Kidney (tissue), 13 donors: ENCODE measurements at regions not wholly inside any gene's neighbourhood (a gene's known extent, or its start where the extent isn't known, plus 50 kb on each side); places are given as distances from the start of the nearest gene placed in this dataset.
"Not testable (repeated sequence)": the region's sequence is repeated elsewhere in the genome, so short reads cannot be mapped to it uniquely, and the experiment has no call there.

Experiments used
- DNase-seq, 5 donors: peaks; one replicate each; pipeline ENCODE4 v3.0.0-alpha.2; 2013 to 2020
- FAIRE-seq: peaks from 2 replicates; lab custom pipeline; 2012; peaks lifted over from hg19 to GRCh38; lab: Jason Lieb, UNC
- H3K27ac ChIP-seq, 2 donors: one replicate each; pipeline ENCODE4 v1.7.0; 2013; ENCODE audit warnings: low read depth in 2 of 2, low read length in 2 of 2, inconsistent platforms in 1 of 2
- H3K27me3 ChIP-seq: one replicate; pipeline ENCODE4 v1.7.1; 2013; ENCODE audit warnings: low read length, inconsistent platforms; ENCODE audit not compliant: control insufficient read depth, insufficient read depth
- H3K36me3 ChIP-seq, 3 donors: one replicate each; pipeline versions ENCODE4 v1.7.0 to v1.7.1; 2013; ENCODE audit warnings: low read length in 3 of 3, control low read depth in 1 of 3, inconsistent platforms in 1 of 3; ENCODE audit not compliant: insufficient read depth in 3 of 3, control insufficient read depth in 2 of 3
- H3K4me1 ChIP-seq, 3 donors: one replicate each; pipeline versions ENCODE4 v1.7.0 to v1.7.1; 2013; ENCODE audit warnings: low read length in 3 of 3, inconsistent platforms in 1 of 3, low read depth in 1 of 3; ENCODE audit not compliant: control insufficient read depth in 2 of 3, insufficient read depth in 2 of 3
- H3K4me3 ChIP-seq, 3 donors: one replicate each; pipeline versions ENCODE4 v1.7.0 to v1.8.1; 2013; ENCODE audit warnings: low read length in 3 of 3, control low read depth in 1 of 3, inconsistent platforms in 1 of 3
- H3K9ac ChIP-seq, 3 donors: one replicate each; pipeline versions ENCODE4 v1.7.0 to v1.7.1; 2013; ENCODE audit warnings: low read length in 3 of 3, control low read depth in 1 of 3, inconsistent platforms in 1 of 3
- H3K9me3 ChIP-seq, 3 donors: one replicate each; pipeline versions ENCODE4 v1.7.0 to v1.7.1; 2013; ENCODE audit warnings: low read length in 3 of 3, control low read depth in 1 of 3, inconsistent platforms in 1 of 3; ENCODE audit not compliant: control insufficient read depth in 2 of 3, insufficient read depth in 1 of 3
- CTCF ChIP-seq: IDR thresholded peaks from 3 replicates; pipeline ENCODE4 v1.5.1; 2012; ENCODE audit warnings: mild to moderate bottlenecking, moderate library complexity, borderline replicate concordance; ENCODE audit not compliant: insufficient read depth; ENCODE audit errors: extremely low read depth
- intact Hi-C: fragments of 100-400 bp; cut with DNase I; formaldehyde crosslinking; loops from one replicate; pipeline ENCODE4 v1.11.1; 2022
- donor health status: control.
- donor health status: control.
- donor health status: control.
- donor health status: control.
- donor health status: control.
- donor health status: DM: yes; HTN: yes; CAD: no.
- donor health status: Normal renal cell carcinoma (clear cell type).

GRCh38 chr17:45573924-45574770 is 83.6 kb upstream of the PLEKHM1 start:
- TF ChIP-seq CTCF, result no peak
- FAIRE-seq (no peak), DNase-seq (no peak)
- Histone ChIP-seq H3K4me3 (no peak overlapping the region), H3K4me1 (no peaks in the 10 kb centered on the region), H3K9me3 (no peaks in the 10 kb centered on the region), H3K27ac (no peak overlapping the region), H3K36me3 (no peaks in the 10 kb centered on the region), H3K27me3 (no peaks in the 10 kb centered on the region), H3K9ac (no peak overlapping the region)
- intact Hi-C loops, result no loop called here

GRCh38 chr17:45575126-45575885 is 84.8 kb upstream of the PLEKHM1 start:
- Histone ChIP-seq H3K4me1 (no peaks in the 10 kb centered on the region), H3K36me3 (no peaks in the 10 kb centered on the region), H3K9ac (no peak overlapping the region), H3K27ac (no peak overlapping the region), H3K9me3 (no peaks in the 10 kb centered on the region), H3K4me3 (no peak overlapping the region), H3K27me3 (no peaks in the 10 kb centered on the region)
- FAIRE-seq, result no peak
- no peak for DNase-seq
- intact Hi-C loops, result no loop called here
- TF ChIP-seq CTCF, result no peak

GRCh38 chr17:45576527-45577307 is 86.2 kb upstream of the PLEKHM1 start:
- H3K27ac ChIP-seq, H3K4me1 ChIP-seq, H3K4me3 ChIP-seq, H3K36me3 ChIP-seq, DNase-seq, FAIRE-seq, H3K9me3 ChIP-seq, H3K27me3 ChIP-seq, intact Hi-C loops, H3K9ac ChIP-seq: not testable (repeated sequence)
